Ovary (tissue), 7 donors: ENCODE measurements at regions not wholly inside any gene's neighbourhood (a gene's known extent, or its start where the extent isn't known, plus 50 kb on each side); places are given as distances from the start of the nearest gene placed in this dataset.

Experiments used
- DNase-seq, 5 donors: peaks; one replicate each; pipeline ENCODE4 v3.0.0-alpha.2; 2019 to 2020
- H3K27ac ChIP-seq, 2 donors: fragments of 200-600 bp; one replicate each; pipeline versions ENCODE4 v1.5.1 to v1.8.0; 2019 to 2022
- H3K27me3 ChIP-seq: fragments of 200-600 bp; one replicate; pipeline ENCODE4 v1.8.0; 2022
- H3K36me3 ChIP-seq: fragments of 200-600 bp; sonication (generic); one replicate; pipeline ENCODE4 v1.5.1; 2019
- H3K4me1 ChIP-seq: one replicate; pipeline ENCODE4 v1.8.1; 2013; ENCODE audit warnings: mild to moderate bottlenecking, moderate library complexity; ENCODE audit not compliant: insufficient read depth
- H3K4me3 ChIP-seq: fragments of 200-600 bp; sonication (generic); one replicate; pipeline ENCODE4 v1.5.1; 2017
- H3K9me3 ChIP-seq, 2 donors: fragments of 200-600 bp in 1 of 2; sonication (generic) in 1 of 2; one replicate each; pipeline versions ENCODE4 v1.5.1 to v1.8.1; 2013 to 2019; ENCODE audit warnings: mild to moderate bottlenecking in 1 of 2, moderate library complexity in 1 of 2
- EP300 ChIP-seq: sonication (generic); formaldehyde crosslinking; IDR thresholded peaks from one replicate; pipeline ENCODE4 v1.6.1; 2017; ENCODE audit warnings: antibody characterized with exemption
- POLR2A ChIP-seq: fragments of 450-650 bp; IDR thresholded peaks from one replicate; pipeline ENCODE4 v1.6.1; 2017; ENCODE audit warnings: antibody characterized with exemption, mild to moderate bottlenecking, moderate library complexity
- WGBS, 3 donors: extraction: QIAGEN DNeasy Blood & Tissue Kit in 1 of 3; methylation state at CpG; one replicate each; pipeline versions ENCODE4 v1.1.5 to v1.1.7; 2013 to 2017; 5-methylcytosine and 5-hydroxymethylcytosine counted together
- intact Hi-C, 4 donors: fragments of 100-400 bp; cut with DNase I; formaldehyde crosslinking; loops; one replicate each; pipeline versions ENCODE4 v1.11.0 to v1.15.1; 2022 to 2023
- TF ChIP-seq, protein P1 (sequence below), 3 donors: fragments of 450-650 bp in 2 of 3; fragments of 200-600 bp in 1 of 3; IDR thresholded peaks; one replicate each; pipeline versions ENCODE4 v1.5.1 to v1.8.0; 2016 to 2022; ENCODE audit warnings: antibody characterized with exemption in 3 of 3, mild to moderate bottlenecking in 1 of 3
- donor health status: DM: no; HTN: no; CAD: no; lungs with moderate emphysema.
- donor health status: DM: no; HTN: no; CAD: no.
- donor health status: Bipolar disorder and iron deficiency.
- donor health status: DM: no; HTN: no; CAD: no.
- donor health status: DM: yes; HTN: yes; CAD: no.

DNA sequence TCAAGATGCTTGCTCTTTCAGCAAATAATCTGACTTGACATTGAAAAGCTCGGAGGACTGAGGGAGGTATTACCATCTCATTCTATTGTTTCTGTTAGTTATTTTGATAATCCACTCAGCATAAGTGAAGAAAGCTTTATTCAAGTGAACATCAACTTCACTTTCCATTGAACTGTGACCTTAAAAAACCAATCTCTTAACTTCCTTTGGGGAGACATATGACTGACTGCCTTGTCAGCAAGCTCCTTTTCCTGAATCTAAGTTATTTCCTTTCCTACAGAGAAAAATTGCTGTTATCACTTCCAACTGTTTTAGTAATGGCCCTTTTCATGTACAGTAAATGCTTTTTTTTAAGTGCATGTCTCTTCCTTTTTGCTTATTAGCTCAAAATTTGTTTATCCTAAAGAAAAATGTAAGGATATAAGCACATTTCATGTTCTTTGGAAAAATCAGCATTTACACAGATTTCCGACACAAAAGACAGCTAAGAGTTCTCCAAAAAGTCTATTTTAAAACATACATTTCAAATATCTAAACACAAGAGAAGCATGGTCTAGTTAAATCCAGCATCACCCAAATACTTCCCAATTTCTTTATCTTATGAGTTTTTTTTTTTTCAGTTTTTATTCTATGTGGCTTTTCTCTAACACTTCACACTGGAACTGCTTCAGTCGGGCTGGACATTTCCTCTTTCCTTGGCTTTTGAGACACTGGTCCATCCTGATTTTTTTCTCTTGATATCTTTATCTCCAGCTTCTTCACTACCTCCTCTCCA is 117.9 kb upstream of the DAB2 start:
- no peaks in the 10 kb centered on the region for H3K9me3 ChIP-seq
- H3K27me3 ChIP-seq: no peaks in the 10 kb centered on the region
- no peak for TF ChIP-seq EP300
- TF ChIP-seq, protein P1, sequence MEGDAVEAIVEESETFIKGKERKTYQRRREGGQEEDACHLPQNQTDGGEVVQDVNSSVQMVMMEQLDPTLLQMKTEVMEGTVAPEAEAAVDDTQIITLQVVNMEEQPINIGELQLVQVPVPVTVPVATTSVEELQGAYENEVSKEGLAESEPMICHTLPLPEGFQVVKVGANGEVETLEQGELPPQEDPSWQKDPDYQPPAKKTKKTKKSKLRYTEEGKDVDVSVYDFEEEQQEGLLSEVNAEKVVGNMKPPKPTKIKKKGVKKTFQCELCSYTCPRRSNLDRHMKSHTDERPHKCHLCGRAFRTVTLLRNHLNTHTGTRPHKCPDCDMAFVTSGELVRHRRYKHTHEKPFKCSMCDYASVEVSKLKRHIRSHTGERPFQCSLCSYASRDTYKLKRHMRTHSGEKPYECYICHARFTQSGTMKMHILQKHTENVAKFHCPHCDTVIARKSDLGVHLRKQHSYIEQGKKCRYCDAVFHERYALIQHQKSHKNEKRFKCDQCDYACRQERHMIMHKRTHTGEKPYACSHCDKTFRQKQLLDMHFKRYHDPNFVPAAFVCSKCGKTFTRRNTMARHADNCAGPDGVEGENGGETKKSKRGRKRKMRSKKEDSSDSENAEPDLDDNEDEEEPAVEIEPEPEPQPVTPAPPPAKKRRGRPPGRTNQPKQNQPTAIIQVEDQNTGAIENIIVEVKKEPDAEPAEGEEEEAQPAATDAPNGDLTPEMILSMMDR (IDR thresholded peaks at IDR 0.05): no peak
- TF ChIP-seq POLR2A: no peak
- H3K4me1 ChIP-seq: peaks cover 7% of the 10 kb centered on the region
- no peaks in the 10 kb centered on the region for H3K36me3 ChIP-seq
- no peak overlapping the region for H3K27ac ChIP-seq
- no peak for DNase-seq
- 87 to 89% (median 87%) methylated on average over 3 of the region's 3 CpGs for WGBS, 3 donors
- intact Hi-C loops: no loop called here
- H3K4me3 ChIP-seq: no peak overlapping the region

DNA sequence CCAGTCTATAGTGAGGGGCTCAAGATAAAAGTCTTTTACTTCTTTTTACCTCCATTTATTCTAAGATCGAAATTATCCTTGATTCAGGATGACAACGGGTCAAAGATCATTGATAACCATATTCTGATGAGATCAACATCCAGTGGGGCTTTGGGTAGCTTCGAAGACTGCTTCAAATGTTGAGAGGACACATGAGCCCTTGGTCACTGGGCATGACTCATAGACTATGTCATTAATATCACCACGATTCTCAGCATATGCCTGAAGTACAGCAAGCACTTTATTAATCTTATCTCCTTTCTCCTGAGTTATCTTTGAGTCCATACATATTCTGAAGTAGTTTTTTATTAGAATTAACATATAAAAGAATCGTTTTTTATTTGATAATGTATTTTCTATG is 117.1 kb upstream of the DAB2 start:
- Histone ChIP-seq H3K4me1 (peaks cover 7% of the 10 kb centered on the region), H3K36me3 (no peaks in the 10 kb centered on the region), H3K27me3 (no peaks in the 10 kb centered on the region), H3K9me3 (no peaks in the 10 kb centered on the region), H3K27ac (no peak overlapping the region), H3K4me3 (no peak overlapping the region)
- no peak for DNase-seq
- intact Hi-C loops: no loop called here
- WGBS, 3 donors: 87 to 89% (median 89%) methylated on average over 5 of the region's 5 CpGs
- TF ChIP-seq, protein P1 (IDR thresholded peaks at IDR 0.05): no peak
- no peak for TF ChIP-seq POLR2A
- TF ChIP-seq EP300: no peak

DNA sequence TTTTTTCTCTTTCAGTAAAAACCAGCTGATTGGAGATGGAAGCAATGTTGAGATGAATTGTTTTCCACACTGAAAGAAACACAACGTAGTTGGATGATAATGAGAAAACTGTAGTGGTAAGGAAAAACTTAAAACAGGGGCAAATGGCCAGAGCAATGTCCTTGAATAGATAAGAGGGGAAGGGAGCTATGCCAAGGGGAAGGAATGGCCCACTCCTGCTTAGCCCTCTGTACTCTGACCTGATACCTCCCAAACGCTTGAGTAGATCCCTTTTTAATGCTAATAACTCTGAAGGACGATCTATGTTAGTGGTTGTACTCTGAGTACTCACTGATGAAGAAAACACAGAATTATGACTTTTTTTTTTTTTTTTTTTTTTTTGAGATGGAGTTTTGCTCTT is 114.7 kb upstream of the DAB2 start:
- intact Hi-C loops: loop anchor here in 1 of 4 donors (5.0 kb wide), 1 partner anchor 112 kb away; no protein-coding TSS in a partner anchor
- peak; percentile 51 to 71 (median 55) for DNase-seq
- H3K27ac ChIP-seq: peak overlapping the region in 1 of 2 donors; percentile 10
- no peaks in the 10 kb centered on the region for H3K36me3 ChIP-seq
- peaks cover 6% of the 10 kb centered on the region for H3K4me1 ChIP-seq
- no peak overlapping the region for H3K4me3 ChIP-seq
- WGBS, 3 donors: 4 to 12% (median 4%) methylated on average over 3 of the region's 3 CpGs
- no peak for TF ChIP-seq EP300
- no peak for TF ChIP-seq POLR2A
- TF ChIP-seq, protein P1 (IDR thresholded peaks at IDR 0.05): no peak
- no peaks in the 10 kb centered on the region for H3K27me3 ChIP-seq
- no peaks in the 10 kb centered on the region for H3K9me3 ChIP-seq

GRCh38 chr5:39534690-39535089 is 109.9 kb upstream of the DAB2 start:
- H3K36me3 ChIP-seq: no peaks in the 10 kb centered on the region
- WGBS, 3 donors: 97% methylated on average over 3 of the region's 3 CpGs
- no peak for DNase-seq
- no peak overlapping the region for H3K27ac ChIP-seq
- no peaks in the 10 kb centered on the region for H3K9me3 ChIP-seq
- no peak overlapping the region for H3K4me3 ChIP-seq
- no peaks in the 10 kb centered on the region for H3K27me3 ChIP-seq
- H3K4me1 ChIP-seq: peaks cover 4% of the 10 kb centered on the region
- TF ChIP-seq POLR2A (no peak), EP300 (no peak)
- TF ChIP-seq, protein P1 (IDR thresholded peaks at IDR 0.05): no peak
- intact Hi-C loops: loop anchor here in 1 of 4 donors (5.0 kb wide), 1 partner anchor 107 kb away; no protein-coding TSS in a partner anchor
